GM23338 (cell line): ENCODE measurements at regions not wholly inside any gene's neighbourhood (a gene's known extent, or its start where the extent isn't known, plus 50 kb on each side); places are given as distances from the start of the nearest gene placed in this dataset.
A peak's percentile ranks its signal among the peaks of the same experiment; 100 is the strongest.

Experiments
- ATAC-seq: fragments of 200-7000 bp; cut with Tn5 transposase; 3 replicates; pipeline ENCODE4 v1.9.1; 2020
- DNase-seq: peaks from one replicate; pipeline ENCODE4 v3.0.0-alpha.2; 2015; ENCODE audit warnings: low spot score
- H2AFZ ChIP-seq: fragments of 200-600 bp; sonication (generic); 2 replicates; pipeline ENCODE4 v1.8.0; 2016; ENCODE audit warnings: antibody characterized with exemption, mild to moderate bottlenecking, moderate library complexity
- H3F3A ChIP-seq: fragments of 200-600 bp; sonication (generic); replicated peaks from 2 replicates; pipeline ENCODE4 v1.8.0; 2017; ENCODE audit warnings: antibody characterized with exemption, mixed run types, low read depth
- H3K27ac ChIP-seq: fragments of 200-600 bp; sonication (generic); 2 replicates; pipeline ENCODE4 v1.6.1; 2016; ENCODE audit warnings: low read depth
- H3K27me3 ChIP-seq: fragments of 200-600 bp; sonication (generic); 2 replicates; pipeline ENCODE4 v1.8.0; 2016; ENCODE audit warnings: mild to moderate bottlenecking, mixed run types, moderate library complexity; ENCODE audit not compliant: insufficient read depth
- H3K36me3 ChIP-seq: fragments of 200-600 bp; sonication (generic); 2 replicates; pipeline ENCODE4 v1.8.0; 2016; ENCODE audit warnings: mild to moderate bottlenecking; ENCODE audit not compliant: insufficient read depth
- H3K4me1 ChIP-seq: fragments of 200-600 bp; sonication (generic); 2 replicates; pipeline ENCODE4 v1.8.0; 2016; ENCODE audit warnings: mild to moderate bottlenecking, moderate library complexity; ENCODE audit not compliant: insufficient read depth
- H3K4me2 ChIP-seq: fragments of 200-600 bp; sonication (generic); 2 replicates; pipeline ENCODE4 v1.7.1; 2017; ENCODE audit warnings: mixed run types
- H3K4me3 ChIP-seq: fragments of 200-600 bp; sonication (generic); 2 replicates; pipeline ENCODE4 v1.6.1; 2016; ENCODE audit warnings: mixed run types
- H3K79me2 ChIP-seq: fragments of 200-600 bp; sonication (generic); replicated peaks from 2 replicates; pipeline ENCODE4 v1.8.0; 2017; ENCODE audit warnings: mild to moderate bottlenecking; ENCODE audit not compliant: insufficient read depth
- H3K9me2 ChIP-seq: fragments of 200-600 bp; sonication (generic); 2 replicates; pipeline ENCODE4 v1.8.0; 2017; ENCODE audit not compliant: insufficient read depth
- H4K20me1 ChIP-seq: fragments of 200-600 bp; sonication (generic); replicated peaks from 2 replicates; pipeline ENCODE4 v1.8.0; 2017; ENCODE audit warnings: mild to moderate bottlenecking; ENCODE audit not compliant: insufficient read depth
- H3K27ac Mint-ChIP-seq: 2 replicates; pipeline ENCODE4 v1.8.0; 2020; ENCODE audit warnings: inconsistent platforms, mild to moderate bottlenecking, moderate library complexity, mixed read lengths
- H3K27me3 Mint-ChIP-seq: 3 replicates; pipeline ENCODE4 v1.8.0; 2022; ENCODE audit warnings: low read depth, mild to moderate bottlenecking, moderate library complexity, mixed read lengths, inconsistent platforms; ENCODE audit not compliant: insufficient read depth, poor library complexity
- H3K36me3 Mint-ChIP-seq: 3 replicates; pipeline ENCODE4 v1.8.0; 2021; ENCODE audit warnings: low read depth, mild to moderate bottlenecking, inconsistent platforms, moderate library complexity, mixed read lengths
- H3K4me1 Mint-ChIP-seq: 3 replicates; pipeline ENCODE4 v1.8.0; 2020; ENCODE audit warnings: mild to moderate bottlenecking, inconsistent platforms, mixed read lengths
- H3K4me3 Mint-ChIP-seq: 3 replicates; pipeline ENCODE4 v1.8.0; 2021; ENCODE audit warnings: moderate library complexity, mild to moderate bottlenecking, inconsistent platforms, mixed read lengths
- H3K9me3 Mint-ChIP-seq: 3 replicates; pipeline ENCODE4 v1.8.0; 2020; ENCODE audit warnings: moderate library complexity, mild to moderate bottlenecking, inconsistent platforms, mixed read lengths
- JUNB ChIP-seq: IDR thresholded peaks from one replicate; pipeline ENCODE4 v1.6.1; 2016; ENCODE audit warnings: antibody characterized with exemption; ENCODE audit not compliant: unreplicated experiment
- POLR2AphosphoS5 ChIP-seq: IDR thresholded peaks from 2 replicates; pipeline ENCODE4 v1.6.1; 2016; ENCODE audit warnings: antibody characterized with exemption, low read depth
- STAT1 ChIP-seq: IDR thresholded peaks from one replicate; pipeline ENCODE4 v1.6.1; 2016; ENCODE audit warnings: antibody characterized with exemption; ENCODE audit not compliant: unreplicated experiment
- ZNF114 ChIP-seq: fragments of 250-450 bp; sonication (Bioruptor Pico); IDR thresholded peaks from 2 replicates; pipeline ENCODE4 v1.5.0; 2020; ENCODE audit warnings: mild to moderate bottlenecking, moderate library complexity
- TF ChIP-seq, protein P1 (sequence below): IDR thresholded peaks from one replicate; pipeline ENCODE4 v1.6.1; 2018; ENCODE audit warnings: antibody characterized with exemption; ENCODE audit not compliant: unreplicated experiment
- TF ChIP-seq, protein P2 (sequence below): IDR thresholded peaks from 2 replicates; pipeline ENCODE4 v1.6.1; 2016; ENCODE audit warnings: antibody characterized with exemption
- TF ChIP-seq, protein P3 (sequence below): fragments of 250-450 bp; sonication (Bioruptor Pico); IDR thresholded peaks from 2 replicates; pipeline ENCODE4 v1.5.0; 2020; ENCODE audit warnings: mild to moderate bottlenecking, moderate library complexity

DNA sequence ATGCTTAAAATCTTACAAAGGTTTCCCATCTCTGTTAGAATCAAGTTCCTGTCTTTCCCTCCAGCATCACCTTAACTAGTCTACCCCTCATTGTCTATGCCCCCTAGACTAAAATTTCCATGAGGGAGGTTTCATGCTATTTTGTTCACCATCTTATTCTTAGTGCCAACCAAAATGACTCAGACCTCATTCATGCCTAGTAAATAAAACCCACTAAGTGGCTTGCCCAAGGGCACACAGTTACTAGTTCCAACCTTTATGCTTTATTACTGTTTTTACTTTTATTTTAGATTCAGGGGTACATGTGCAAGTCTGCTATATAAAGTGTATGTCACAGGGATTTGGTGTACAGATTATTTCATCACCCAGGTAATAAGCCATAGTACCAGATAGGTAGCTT lies 469.1 kb upstream of the FAT3 start:
- Mint-ChIP-seq H3K36me3 (no peaks in the 10 kb centered on the region), H3K4me3 (no peak overlapping the region), H3K4me1 (no peaks in the 10 kb centered on the region; the same call in 2 of the 3 replicates), H3K9me3 (no peaks in the 10 kb centered on the region), H3K27ac (no peak overlapping the region), H3K27me3 (no peaks in the 10 kb centered on the region)
- Histone ChIP-seq H2AFZ (0 out of 2 replicates have a peak overlapping the region, but pooled peaks have one; percentile 49), H3K4me1 (no peaks in the 10 kb centered on the region), H3K4me3 (no peak overlapping the region), H3K36me3 (no peaks in the 10 kb centered on the region), H3K27ac (no peak overlapping the region), H3K79me2 (no peaks in the 10 kb centered on the region), H4K20me1 (no peaks in the 10 kb centered on the region), H3K27me3 (no peaks in the 10 kb centered on the region), H3K9me2 (no peaks in the 10 kb centered on the region; the same call in 1 of the 2 replicates), H3F3A (no peaks in the 10 kb centered on the region), H3K4me2 (no peak overlapping the region)
- TF ChIP-seq, protein P1, sequence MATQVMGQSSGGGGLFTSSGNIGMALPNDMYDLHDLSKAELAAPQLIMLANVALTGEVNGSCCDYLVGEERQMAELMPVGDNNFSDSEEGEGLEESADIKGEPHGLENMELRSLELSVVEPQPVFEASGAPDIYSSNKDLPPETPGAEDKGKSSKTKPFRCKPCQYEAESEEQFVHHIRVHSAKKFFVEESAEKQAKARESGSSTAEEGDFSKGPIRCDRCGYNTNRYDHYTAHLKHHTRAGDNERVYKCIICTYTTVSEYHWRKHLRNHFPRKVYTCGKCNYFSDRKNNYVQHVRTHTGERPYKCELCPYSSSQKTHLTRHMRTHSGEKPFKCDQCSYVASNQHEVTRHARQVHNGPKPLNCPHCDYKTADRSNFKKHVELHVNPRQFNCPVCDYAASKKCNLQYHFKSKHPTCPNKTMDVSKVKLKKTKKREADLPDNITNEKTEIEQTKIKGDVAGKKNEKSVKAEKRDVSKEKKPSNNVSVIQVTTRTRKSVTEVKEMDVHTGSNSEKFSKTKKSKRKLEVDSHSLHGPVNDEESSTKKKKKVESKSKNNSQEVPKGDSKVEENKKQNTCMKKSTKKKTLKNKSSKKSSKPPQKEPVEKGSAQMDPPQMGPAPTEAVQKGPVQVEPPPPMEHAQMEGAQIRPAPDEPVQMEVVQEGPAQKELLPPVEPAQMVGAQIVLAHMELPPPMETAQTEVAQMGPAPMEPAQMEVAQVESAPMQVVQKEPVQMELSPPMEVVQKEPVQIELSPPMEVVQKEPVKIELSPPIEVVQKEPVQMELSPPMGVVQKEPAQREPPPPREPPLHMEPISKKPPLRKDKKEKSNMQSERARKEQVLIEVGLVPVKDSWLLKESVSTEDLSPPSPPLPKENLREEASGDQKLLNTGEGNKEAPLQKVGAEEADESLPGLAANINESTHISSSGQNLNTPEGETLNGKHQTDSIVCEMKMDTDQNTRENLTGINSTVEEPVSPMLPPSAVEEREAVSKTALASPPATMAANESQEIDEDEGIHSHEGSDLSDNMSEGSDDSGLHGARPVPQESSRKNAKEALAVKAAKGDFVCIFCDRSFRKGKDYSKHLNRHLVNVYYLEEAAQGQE: no peak
- DNase-seq (no peak), ATAC-seq (no peak)

DNA sequence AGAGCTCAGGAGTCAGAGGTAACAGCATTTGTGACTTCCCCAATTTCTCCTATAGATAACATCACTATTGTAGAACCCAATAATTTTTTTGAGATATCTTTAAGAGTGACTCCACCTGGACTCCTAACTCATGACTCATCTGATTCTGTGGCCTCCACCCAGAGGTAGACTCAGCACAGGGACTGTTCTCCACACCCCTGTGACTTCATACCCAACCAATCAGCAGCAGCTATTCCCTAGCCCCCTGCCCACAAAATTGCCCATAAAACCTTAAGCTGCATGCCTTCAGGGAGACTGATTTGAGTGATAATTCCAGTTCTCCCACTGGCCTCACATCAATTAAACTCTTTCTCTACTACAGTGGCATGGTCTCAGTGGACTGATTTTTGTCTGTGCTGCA lies 475.4 kb upstream of the FAT3 start:
- Mint-ChIP-seq H3K27ac (no peak overlapping the region), H3K9me3 (peaks cover 4% of the 10 kb centered on the region; the same call in 1 of the 3 replicates), H3K4me1 (no peaks in the 10 kb centered on the region), H3K27me3 (no peaks in the 10 kb centered on the region), H3K4me3 (no peak overlapping the region), H3K36me3 (no peaks in the 10 kb centered on the region)
- H3F3A ChIP-seq: no peaks in the 10 kb centered on the region
- H3K27me3 ChIP-seq: no peaks in the 10 kb centered on the region
- H3K4me2 ChIP-seq: no peak overlapping the region
- no peaks in the 10 kb centered on the region for H3K79me2 ChIP-seq
- no peak overlapping the region for H3K4me3 ChIP-seq
- H3K4me1 ChIP-seq: no peaks in the 10 kb centered on the region
- H4K20me1 ChIP-seq: no peaks in the 10 kb centered on the region
- no peak for ATAC-seq
- no peak for DNase-seq
- peaks cover 10% of the 10 kb centered on the region for H3K9me2 ChIP-seq
- no peak overlapping the region for H2AFZ ChIP-seq
- no peak overlapping the region for H3K27ac ChIP-seq
- no peaks in the 10 kb centered on the region for H3K36me3 ChIP-seq
- TF ChIP-seq, protein P2, sequence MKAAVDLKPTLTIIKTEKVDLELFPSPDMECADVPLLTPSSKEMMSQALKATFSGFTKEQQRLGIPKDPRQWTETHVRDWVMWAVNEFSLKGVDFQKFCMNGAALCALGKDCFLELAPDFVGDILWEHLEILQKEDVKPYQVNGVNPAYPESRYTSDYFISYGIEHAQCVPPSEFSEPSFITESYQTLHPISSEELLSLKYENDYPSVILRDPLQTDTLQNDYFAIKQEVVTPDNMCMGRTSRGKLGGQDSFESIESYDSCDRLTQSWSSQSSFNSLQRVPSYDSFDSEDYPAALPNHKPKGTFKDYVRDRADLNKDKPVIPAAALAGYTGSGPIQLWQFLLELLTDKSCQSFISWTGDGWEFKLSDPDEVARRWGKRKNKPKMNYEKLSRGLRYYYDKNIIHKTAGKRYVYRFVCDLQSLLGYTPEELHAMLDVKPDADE: no peak
- TF ChIP-seq JUNB (no peak), POLR2AphosphoS5 (no peak), ZNF114 (no peak), STAT1 (no peak)
- TF ChIP-seq, protein P1: no peak
- TF ChIP-seq, protein P3, sequence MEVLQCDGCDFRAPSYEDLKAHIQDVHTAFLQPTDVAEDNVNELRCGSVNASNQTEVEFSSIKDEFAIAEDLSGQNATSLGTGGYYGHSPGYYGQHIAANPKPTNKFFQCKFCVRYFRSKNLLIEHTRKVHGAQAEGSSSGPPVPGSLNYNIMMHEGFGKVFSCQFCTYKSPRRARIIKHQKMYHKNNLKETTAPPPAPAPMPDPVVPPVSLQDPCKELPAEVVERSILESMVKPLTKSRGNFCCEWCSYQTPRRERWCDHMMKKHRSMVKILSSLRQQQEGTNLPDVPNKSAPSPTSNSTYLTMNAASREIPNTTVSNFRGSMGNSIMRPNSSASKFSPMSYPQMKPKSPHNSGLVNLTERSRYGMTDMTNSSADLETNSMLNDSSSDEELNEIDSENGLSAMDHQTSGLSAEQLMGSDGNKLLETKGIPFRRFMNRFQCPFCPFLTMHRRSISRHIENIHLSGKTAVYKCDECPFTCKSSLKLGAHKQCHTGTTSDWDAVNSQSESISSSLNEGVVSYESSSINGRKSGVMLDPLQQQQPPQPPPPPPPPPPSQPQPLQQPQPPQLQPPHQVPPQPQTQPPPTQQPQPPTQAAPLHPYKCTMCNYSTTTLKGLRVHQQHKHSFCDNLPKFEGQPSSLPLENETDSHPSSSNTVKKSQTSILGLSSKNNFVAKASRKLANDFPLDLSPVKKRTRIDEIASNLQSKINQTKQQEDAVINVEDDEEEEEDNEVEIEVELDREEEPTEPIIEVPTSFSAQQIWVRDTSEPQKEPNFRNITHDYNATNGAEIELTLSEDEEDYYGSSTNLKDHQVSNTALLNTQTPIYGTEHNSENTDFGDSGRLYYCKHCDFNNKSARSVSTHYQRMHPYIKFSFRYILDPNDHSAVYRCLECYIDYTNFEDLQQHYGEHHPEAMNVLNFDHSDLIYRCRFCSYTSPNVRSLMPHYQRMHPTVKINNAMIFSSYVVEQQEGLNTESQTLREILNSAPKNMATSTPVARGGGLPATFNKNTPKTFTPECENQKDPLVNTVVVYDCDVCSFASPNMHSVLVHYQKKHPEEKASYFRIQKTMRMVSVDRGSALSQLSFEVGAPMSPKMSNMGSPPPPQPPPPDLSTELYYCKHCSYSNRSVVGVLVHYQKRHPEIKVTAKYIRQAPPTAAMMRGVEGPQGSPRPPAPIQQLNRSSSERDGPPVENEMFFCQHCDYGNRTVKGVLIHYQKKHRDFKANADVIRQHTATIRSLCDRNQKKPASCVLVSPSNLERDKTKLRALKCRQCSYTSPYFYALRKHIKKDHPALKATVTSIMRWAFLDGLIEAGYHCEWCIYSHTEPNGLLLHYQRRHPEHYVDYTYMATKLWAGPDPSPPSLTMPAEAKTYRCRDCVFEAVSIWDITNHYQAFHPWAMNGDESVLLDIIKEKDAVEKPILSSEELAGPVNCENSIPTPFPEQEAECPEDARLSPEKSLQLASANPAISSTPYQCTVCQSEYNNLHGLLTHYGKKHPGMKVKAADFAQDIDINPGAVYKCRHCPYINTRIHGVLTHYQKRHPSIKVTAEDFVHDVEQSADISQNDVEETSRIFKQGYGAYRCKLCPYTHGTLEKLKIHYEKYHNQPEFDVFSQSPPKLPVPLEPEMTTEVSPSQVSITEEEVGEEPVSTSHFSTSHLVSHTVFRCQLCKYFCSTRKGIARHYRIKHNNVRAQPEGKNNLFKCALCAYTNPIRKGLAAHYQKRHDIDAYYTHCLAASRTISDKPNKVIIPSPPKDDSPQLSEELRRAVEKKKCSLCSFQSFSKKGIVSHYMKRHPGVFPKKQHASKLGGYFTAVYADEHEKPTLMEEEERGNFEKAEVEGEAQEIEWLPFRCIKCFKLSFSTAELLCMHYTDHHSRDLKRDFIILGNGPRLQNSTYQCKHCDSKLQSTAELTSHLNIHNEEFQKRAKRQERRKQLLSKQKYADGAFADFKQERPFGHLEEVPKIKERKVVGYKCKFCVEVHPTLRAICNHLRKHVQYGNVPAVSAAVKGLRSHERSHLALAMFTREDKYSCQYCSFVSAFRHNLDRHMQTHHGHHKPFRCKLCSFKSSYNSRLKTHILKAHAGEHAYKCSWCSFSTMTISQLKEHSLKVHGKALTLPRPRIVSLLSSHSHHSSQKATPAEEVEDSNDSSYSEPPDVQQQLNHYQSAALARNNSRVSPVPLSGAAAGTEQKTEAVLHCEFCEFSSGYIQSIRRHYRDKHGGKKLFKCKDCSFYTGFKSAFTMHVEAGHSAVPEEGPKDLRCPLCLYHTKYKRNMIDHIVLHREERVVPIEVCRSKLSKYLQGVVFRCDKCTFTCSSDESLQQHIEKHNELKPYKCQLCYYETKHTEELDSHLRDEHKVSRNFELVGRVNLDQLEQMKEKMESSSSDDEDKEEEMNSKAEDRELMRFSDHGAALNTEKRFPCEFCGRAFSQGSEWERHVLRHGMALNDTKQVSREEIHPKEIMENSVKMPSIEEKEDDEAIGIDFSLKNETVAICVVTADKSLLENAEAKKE (CRISPR knock-in tag): no peak
